Transverse colon (tissue), 4 donors: ENCODE measurements at regions not wholly inside any gene's neighbourhood (a gene's known extent, or its start where the extent isn't known, plus 50 kb on each side); places are given as distances from the start of the nearest gene placed in this dataset.

Experiments used
- CTCF ChIP-seq, 5 experiments: fragments of 200-600 bp in 3 of 5; fragments of 450-650 bp in 2 of 5; sonication (generic) in 3 of 5; IDR thresholded peaks; 1 replicate in 2 of 5; 2 replicates in 3 of 5; pipeline ENCODE4 v1.5.1; 2016 to 2017; ENCODE audit warnings: antibody characterized with exemption in 5 of 5, inconsistent platforms in 3 of 5, mild to moderate bottlenecking in 2 of 5, moderate library complexity in 1 of 5
- POLR2AphosphoS5 ChIP-seq, 3 donors: sonication (generic); formaldehyde crosslinking; IDR thresholded peaks; one replicate each; pipeline ENCODE4 v1.6.1; 2016; ENCODE audit warnings: antibody characterized with exemption in 3 of 3

DNA sequence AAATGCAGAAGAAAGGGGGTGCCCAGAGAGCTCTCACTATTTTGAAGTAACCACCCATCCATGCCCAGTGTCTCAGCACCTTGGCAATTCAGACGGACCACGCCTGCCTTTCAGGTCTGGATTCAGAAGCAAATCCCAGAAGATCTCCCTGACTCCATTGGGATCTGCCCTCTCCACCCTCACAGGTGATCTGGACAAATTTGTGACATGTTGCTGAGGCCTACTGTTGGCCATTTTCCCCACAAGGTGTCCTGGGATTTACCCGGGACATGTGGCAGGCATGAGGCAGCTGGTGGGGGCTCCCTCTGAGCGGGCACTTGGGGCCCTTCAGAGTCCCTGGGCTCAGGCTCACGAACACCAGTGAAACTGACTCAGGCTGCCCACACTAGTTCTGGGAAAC is 51.9 kb upstream of the IYD start:
- TF ChIP-seq CTCF (IDR thresholded peaks at IDR 0.05), result no peak
- no peak for TF ChIP-seq POLR2AphosphoS5 (IDR thresholded peaks at IDR 0.05)
